Mesendoderm (in vitro differentiated cells): ENCODE measurements at regions not wholly inside any gene's neighbourhood (a gene's known extent, or its start where the extent isn't known, plus 50 kb on each side); places are given as distances from the start of the nearest gene placed in this dataset.
A peak's percentile ranks its signal among the peaks of the same experiment; 100 is the strongest.

Experiments used
- DNase-seq: peaks from one replicate; pipeline ENCODE4 v3.0.0; 2013
- H2AK5ac ChIP-seq: 2 replicates; pipeline ENCODE4 v1.6.1; 2013; ENCODE audit warnings: low read length, inconsistent platforms
- H2BK120ac ChIP-seq: 2 replicates; pipeline ENCODE4 v1.6.1; 2013; ENCODE audit warnings: low read depth, mild to moderate bottlenecking, low read length, moderate library complexity, mixed read lengths
- H2BK15ac ChIP-seq: replicated peaks from 2 replicates; pipeline ENCODE4 v1.6.1; 2013; ENCODE audit warnings: low read depth, mild to moderate bottlenecking, moderate library complexity
- H2BK5ac ChIP-seq: 2 replicates; pipeline ENCODE4 v1.6.1; 2013; ENCODE audit warnings: low read length, inconsistent platforms
- H3K18ac ChIP-seq: 2 replicates; pipeline ENCODE4 v1.6.1; 2013; ENCODE audit warnings: mild to moderate bottlenecking, low read length, mixed read lengths
- H3K23ac ChIP-seq: one replicate; pipeline ENCODE4 v1.6.1; 2013; ENCODE audit warnings: low read length
- H3K27ac ChIP-seq: 2 replicates; pipeline ENCODE4 v1.5.1; 2013; ENCODE audit warnings: low read depth, mild to moderate bottlenecking, inconsistent platforms, low read length, moderate library complexity
- H3K27me3 ChIP-seq: 2 replicates; pipeline ENCODE4 v1.6.1; 2013; ENCODE audit warnings: low read length, control low read depth, mild to moderate bottlenecking, inconsistent platforms; ENCODE audit not compliant: insufficient read depth, poor library complexity
- H3K36me3 ChIP-seq: 2 replicates; pipeline ENCODE4 v1.6.1; 2013; ENCODE audit warnings: low read length, inconsistent platforms; ENCODE audit not compliant: control insufficient read depth, insufficient read depth
- H3K4ac ChIP-seq: one replicate; pipeline ENCODE4 v1.6.1; 2013; ENCODE audit warnings: low read depth, mild to moderate bottlenecking, low read length, moderate library complexity
- H3K4me1 ChIP-seq: 2 replicates; pipeline ENCODE4 v1.6.1; 2013; ENCODE audit warnings: low read depth, low read length, inconsistent platforms; ENCODE audit not compliant: control insufficient read depth
- H3K4me2 ChIP-seq: 2 replicates; pipeline ENCODE4 v1.6.1; 2013; ENCODE audit warnings: low read length
- H3K4me3 ChIP-seq: 2 replicates; pipeline ENCODE4 v1.5.1; 2013; ENCODE audit warnings: mild to moderate bottlenecking, low read length
- H3K56ac ChIP-seq: one replicate; pipeline ENCODE4 v1.6.1; 2013; ENCODE audit warnings: low read length
- H3K79me1 ChIP-seq: 2 replicates; pipeline ENCODE4 v1.6.1; 2013; ENCODE audit warnings: low read length, inconsistent platforms
- H3K79me2 ChIP-seq: 2 replicates; pipeline ENCODE4 v1.6.1; 2013; ENCODE audit warnings: mild to moderate bottlenecking, low read length; ENCODE audit not compliant: control insufficient read depth, insufficient read depth
- H3K9ac ChIP-seq: 2 replicates; pipeline ENCODE4 v1.6.1; 2013; ENCODE audit warnings: low read length, inconsistent platforms
- H4K5ac ChIP-seq: one replicate; pipeline ENCODE4 v1.6.1; 2013; ENCODE audit warnings: low read length
- H4K8ac ChIP-seq: one replicate; pipeline ENCODE4 v1.6.1; 2013; ENCODE audit warnings: low read depth, mild to moderate bottlenecking, control low read depth, low read length, moderate library complexity
- WGBS: extraction: QIAGEN DNeasy Blood & Tissue Kit; methylation state at CpG from one replicate; pipeline ENCODE4 v1.1.7; 2013; ENCODE audit warnings: low lambda C conversion rate, missing lambda C conversion rate; ENCODE audit not compliant: insufficient coverage; ENCODE audit errors: extremely low coverage; 5-methylcytosine and 5-hydroxymethylcytosine counted together

GRCh38 chr7:4394736-4395135 lies 287.4 kb upstream of the FOXK1 start:
- no peak overlapping the region for H2BK120ac ChIP-seq
- no peak overlapping the region for H2AK5ac ChIP-seq
- no peak for DNase-seq
- H4K8ac ChIP-seq = no peak overlapping the region
- H2BK5ac ChIP-seq = no peak overlapping the region
- H3K56ac ChIP-seq = no peak overlapping the region
- H3K4me2 ChIP-seq = no peak overlapping the region
- no peak overlapping the region for H3K23ac ChIP-seq
- no peaks in the 10 kb centered on the region for H3K27me3 ChIP-seq
- H3K18ac ChIP-seq = no peak overlapping the region
- H3K9ac ChIP-seq = no peak overlapping the region
- H3K79me1 ChIP-seq = no peaks in the 10 kb centered on the region
- no peak overlapping the region for H3K4me3 ChIP-seq
- no peak overlapping the region for H4K5ac ChIP-seq
- H3K27ac ChIP-seq = no peak overlapping the region
- WGBS = no CpG with 5 or more reads among the region's 5 CpGs
- H2BK15ac ChIP-seq = no peak overlapping the region
- H3K36me3 ChIP-seq = no peaks in the 10 kb centered on the region
- H3K79me2 ChIP-seq = no peaks in the 10 kb centered on the region
- H3K4ac ChIP-seq = no peak overlapping the region
- no peaks in the 10 kb centered on the region for H3K4me1 ChIP-seq

- Histone ChIP-seq H2BK15ac (no peak overlapping the region), H2AK5ac (no peak overlapping the region), H3K36me3 (no peaks in the 10 kb centered on the region)
Measured at GRCh38 chr7:4399121-4399520, 283.0 kb upstream of the FOXK1 start.

GRCh38 chr7:4399596-4399995 lies 282.5 kb upstream of the FOXK1 start:
- Histone ChIP-seq H3K23ac (no peak overlapping the region), H4K8ac (no peak overlapping the region), H3K79me1 (no peaks in the 10 kb centered on the region), H2BK120ac (no peak overlapping the region), H3K18ac (no peak overlapping the region), H3K4me2 (no peak overlapping the region), H3K4me3 (no peak overlapping the region), H3K56ac (no peak overlapping the region), H3K27me3 (no peaks in the 10 kb centered on the region), H2BK5ac (no peak overlapping the region), H2AK5ac (no peak overlapping the region), H2BK15ac (no peak overlapping the region), H3K4me1 (no peaks in the 10 kb centered on the region), H3K4ac (no peak overlapping the region), H4K5ac (no peak overlapping the region), H3K79me2 (no peaks in the 10 kb centered on the region), H3K27ac (no peak overlapping the region), H3K36me3 (no peaks in the 10 kb centered on the region), H3K9ac (no peak overlapping the region)
- no peak for DNase-seq
- WGBS = no CpG with 5 or more reads among the region's 8 CpGs

More at GRCh38 chr7:4399121-4399520, 283.0 kb upstream of the FOXK1 start:
- no CpG with 5 or more reads among the region's 4 CpGs for WGBS
- H3K23ac ChIP-seq = no peak overlapping the region
- no peak overlapping the region for H2BK120ac ChIP-seq
- no peak overlapping the region for H3K18ac ChIP-seq
- no peak overlapping the region for H3K4me2 ChIP-seq
- H3K79me2 ChIP-seq = no peaks in the 10 kb centered on the region
- H4K5ac ChIP-seq = no peak overlapping the region
- no peak overlapping the region for H4K8ac ChIP-seq
- H3K4ac ChIP-seq = no peak overlapping the region
- H3K56ac ChIP-seq = no peak overlapping the region
- no peak overlapping the region for H3K4me3 ChIP-seq
- H3K4me1 ChIP-seq = no peaks in the 10 kb centered on the region
- H3K27me3 ChIP-seq = no peaks in the 10 kb centered on the region
- no peak overlapping the region for H3K9ac ChIP-seq
- H3K79me1 ChIP-seq = no peaks in the 10 kb centered on the region
- no peak for DNase-seq
- no peak overlapping the region for H2BK5ac ChIP-seq
- H3K27ac ChIP-seq = no peak overlapping the region

- no CpG with 5 or more reads among the region's 7 CpGs for WGBS
- Histone ChIP-seq H3K36me3 (no peaks in the 10 kb centered on the region), H3K23ac (no peak overlapping the region), H3K18ac (no peak overlapping the region), H3K9ac (no peak overlapping the region), H3K56ac (no peak overlapping the region), H3K4ac (no peak overlapping the region), H2BK120ac (no peak overlapping the region), H3K27me3 (no peaks in the 10 kb centered on the region), H2BK5ac (no peak overlapping the region), H2BK15ac (no peak overlapping the region), H3K79me1 (no peaks in the 10 kb centered on the region), H3K79me2 (no peaks in the 10 kb centered on the region), H3K27ac (no peak overlapping the region), H2AK5ac (no peak overlapping the region), H3K4me3 (no peak overlapping the region), H4K5ac (no peak overlapping the region), H3K4me1 (no peaks in the 10 kb centered on the region), H3K4me2 (no peak overlapping the region), H4K8ac (no peak overlapping the region)
- DNase-seq = peak; percentile 3
Measured at GRCh38 chr7:4406288-4407058, 275.6 kb upstream of the FOXK1 start.

- Histone ChIP-seq H3K56ac (no peak overlapping the region), H2BK5ac (no peak overlapping the region)
- WGBS = no CpG with 5 or more reads among the region's 10 CpGs
Measured at GRCh38 chr7:4409946-4410345, 272.1 kb upstream of the FOXK1 start.

More at GRCh38 chr7:4409946-4410345, 272.1 kb upstream of the FOXK1 start:
- H4K5ac ChIP-seq = no peak overlapping the region
- H4K8ac ChIP-seq = no peak overlapping the region
- no peak overlapping the region for H2BK120ac ChIP-seq
- DNase-seq = no peak
- no peak overlapping the region for H3K4me3 ChIP-seq
- no peaks in the 10 kb centered on the region for H3K27me3 ChIP-seq
- no peaks in the 10 kb centered on the region for H3K4me1 ChIP-seq
- no peaks in the 10 kb centered on the region for H3K36me3 ChIP-seq
- no peak overlapping the region for H3K9ac ChIP-seq
- no peaks in the 10 kb centered on the region for H3K79me2 ChIP-seq
- no peak overlapping the region for H3K27ac ChIP-seq
- no peak overlapping the region for H3K23ac ChIP-seq
- H3K18ac ChIP-seq = no peak overlapping the region
- H2BK15ac ChIP-seq = no peak overlapping the region
- H2AK5ac ChIP-seq = no peak overlapping the region
- H3K4me2 ChIP-seq = no peak overlapping the region
- no peak overlapping the region for H3K4ac ChIP-seq
- H3K79me1 ChIP-seq = no peaks in the 10 kb centered on the region
